HepG2 (cell line): ENCODE measurements at regions not wholly inside any gene's neighbourhood (a gene's known extent, or its start where the extent isn't known, plus 50 kb on each side); places are given as distances from the start of the nearest gene placed in this dataset.

Source experiments
- ATAC-seq: fragments of 200-7000 bp; cut with Tn5 transposase; 3 replicates; pipeline ENCODE4 v1.9.1; 2020; ENCODE audit warnings: mild to moderate bottlenecking, moderate library complexity
- BruUV-seq: library from RNA; stranded (reverse); fragments of 400-500 nt; replicated peaks from 2 replicates; lab custom pipeline; 2021; lab: Mats Ljungman, UMichigan
- CTCF ChIA-PET: fragments of 300-600 bp; formaldehyde crosslinking; extraction: SDS; loops from one replicate; lab custom pipeline; 2021; ENCODE audit warnings: low total read pairs, inconsistent platforms, low intra/inter-chr PET ratio; lab: Yijun Ruan, JAX
- POLR2A ChIA-PET: fragments of 350-600 bp; sonication (Branson Sonifier 250); formaldehyde crosslinking; loops from one replicate; lab custom pipeline; 2020; ENCODE audit warnings: antibody characterized with exemption, inconsistent platforms; lab: Yijun Ruan, JAX
- DNase-seq: peaks from one replicate; pipeline ENCODE4 v3.0.0-alpha.2; 2015; ENCODE audit warnings: low spot score
- FAIRE-seq: peaks from 3 replicates; lab custom pipeline; 2011; peaks lifted over from hg19 to GRCh38; lab: Jason Lieb, UNC
- H2AFZ ChIP-seq: one replicate; pipeline ENCODE4 v1.6.1; 2011; ENCODE audit warnings: low read length, inconsistent platforms
- H3K27ac ChIP-seq: fragments of 300-600 bp; 3 replicates; pipeline ENCODE4 v1.8.0; 2011; ENCODE audit warnings: mixed run types, mild to moderate bottlenecking, mixed read lengths, low read length, inconsistent platforms; ENCODE audit not compliant: insufficient read depth; ENCODE audit errors: extremely low read length
- H3K27me3 ChIP-seq, 2 experiments: fragments of 200-600 bp in 1 of 2; 2 replicates in 1 of 2; 3 replicates in 1 of 2; pipeline versions ENCODE4 v1.6.0 to v1.8.0; 2011; ENCODE audit warnings: low read length in 2 of 2, mild to moderate bottlenecking in 2 of 2, moderate library complexity in 2 of 2, inconsistent platforms in 1 of 2; ENCODE audit not compliant: insufficient read depth in 2 of 2, control insufficient read depth in 1 of 2
- H3K36me3 ChIP-seq, 2 experiments: fragments of 200-600 bp in 1 of 2; replicated peaks in 1 of 2; 2 replicates in 1 of 2; 3 replicates in 1 of 2; pipeline versions ENCODE4 v1.5.1 to v1.8.0; 2011; ENCODE audit warnings: low read length in 2 of 2, inconsistent platforms in 1 of 2; ENCODE audit not compliant: insufficient read depth in 2 of 2, control insufficient read depth in 1 of 2
- H3K4me1 ChIP-seq: 2 replicates; pipeline ENCODE4 v1.5.1; 2012; ENCODE audit warnings: low read length, inconsistent platforms; ENCODE audit not compliant: insufficient read depth
- H3K4me2 ChIP-seq: 2 replicates; pipeline ENCODE4 v1.6.0; 2011; ENCODE audit warnings: low read depth, low read length, inconsistent platforms
- H3K4me3 ChIP-seq, 3 experiments: fragments of 200-600 bp in 1 of 3; sonication (generic), shearing (Covaris generic) in 1 of 3; replicated peaks in 1 of 3; 2 replicates each; pipeline ENCODE4 v1.5.1; 2011 to 2016; ENCODE audit warnings: low read length in 3 of 3, inconsistent platforms in 2 of 3, low read depth in 2 of 3, mild to moderate bottlenecking in 2 of 3, control low read depth in 1 of 3, mixed read lengths in 1 of 3; ENCODE audit not compliant: insufficient read depth in 1 of 3
- H3K79me2 ChIP-seq: one replicate; pipeline ENCODE4 v1.6.1; 2011; ENCODE audit warnings: low read length, inconsistent platforms; ENCODE audit not compliant: insufficient read depth
- H3K9ac ChIP-seq: 2 replicates; pipeline ENCODE4 v1.6.0; 2011; ENCODE audit warnings: mild to moderate bottlenecking, low read depth, low read length, inconsistent platforms; ENCODE audit not compliant: insufficient read depth
- H3K9me3 ChIP-seq: 2 replicates; pipeline ENCODE4 v1.5.1; 2012; ENCODE audit warnings: mild to moderate bottlenecking, low read length
- H4K20me1 ChIP-seq: 2 replicates; pipeline ENCODE4 v1.6.0; 2011; ENCODE audit warnings: inconsistent platforms, mild to moderate bottlenecking, low read length, moderate library complexity; ENCODE audit not compliant: insufficient read depth
- AGO1 ChIP-seq: fragments of 200-400 bp; formaldehyde crosslinking; IDR thresholded peaks from 2 replicates; pipeline ENCODE4 v1.6.1; 2017; ENCODE audit warnings: mild to moderate bottlenecking, low read depth, low read length, moderate library complexity; ENCODE audit not compliant: poor library complexity, severe bottlenecking
- ARHGAP35 ChIP-seq: sonication (generic); formaldehyde crosslinking; IDR thresholded peaks from 2 replicates; pipeline ENCODE4 v1.9.0; 2022; ENCODE audit warnings: mild to moderate bottlenecking, inconsistent platforms, moderate library complexity, missing genetic modification reagents, borderline replicate concordance
- CSRNP2 ChIP-seq: sonication (generic); formaldehyde crosslinking; conservative IDR thresholded peaks from 2 replicates; pipeline ENCODE4 v1.8.0; 2022; ENCODE audit warnings: low read depth, missing genetic modification reagents
- ETS1 ChIP-seq: sonication (generic); formaldehyde crosslinking; IDR thresholded peaks from 2 replicates; pipeline ENCODE4 v1.4.0; 2020; ENCODE audit warnings: missing genetic modification reagents
- GRHL1 ChIP-seq: sonication (generic); formaldehyde crosslinking; conservative IDR thresholded peaks from 2 replicates; pipeline ENCODE4 v1.8.0; 2022; ENCODE audit warnings: missing genetic modification reagents
- KAT2B ChIP-seq: fragments of 150-350 bp; IDR thresholded peaks from 2 replicates; pipeline ENCODE4 v1.6.1; 2014; ENCODE audit warnings: low read depth, low read length, borderline replicate concordance
- RARG ChIP-seq: sonication (generic); formaldehyde crosslinking; IDR thresholded peaks from 2 replicates; pipeline ENCODE4 v1.4.0; 2020; ENCODE audit warnings: low read depth, mild to moderate bottlenecking, missing genetic modification reagents
- YY1 ChIP-seq: IDR thresholded peaks from 2 replicates; pipeline ENCODE4 v1.6.1; 2011; ENCODE audit warnings: low read length, low read depth, moderate library complexity, mild to moderate bottlenecking; ENCODE audit not compliant: insufficient read depth, insufficient replicate concordance
- ZBTB37 ChIP-seq: sonication (generic); formaldehyde crosslinking; IDR thresholded peaks from 2 replicates; pipeline ENCODE4 v1.4.0; 2020; ENCODE audit warnings: mild to moderate bottlenecking, missing genetic modification reagents
- ZNF160 ChIP-seq: sonication (generic); formaldehyde crosslinking; IDR thresholded peaks from 2 replicates; pipeline ENCODE4 v1.8.0; 2022; ENCODE audit warnings: mild to moderate bottlenecking, inconsistent platforms, missing genetic modification reagents
- ZNF280D ChIP-seq: sonication (generic); formaldehyde crosslinking; IDR thresholded peaks from 2 replicates; pipeline ENCODE4 v1.5.1; 2020; ENCODE audit warnings: mild to moderate bottlenecking, missing genetic modification reagents
- ZNF335 ChIP-seq: sonication (generic); formaldehyde crosslinking; IDR thresholded peaks from 2 replicates; pipeline ENCODE4 v1.4.0; 2020; ENCODE audit warnings: missing genetic modification reagents
- ZSCAN20 ChIP-seq: sonication (generic); formaldehyde crosslinking; IDR thresholded peaks from 2 replicates; pipeline ENCODE4 v1.4.0; 2020; ENCODE audit warnings: missing genetic modification reagents, mild to moderate bottlenecking, borderline replicate concordance
- ZSCAN9 ChIP-seq: IDR thresholded peaks from 2 replicates; pipeline ENCODE4 v1.6.1; 2016; ENCODE audit warnings: borderline replicate concordance
- WGBS: methylation state at CpG from one replicate; pipeline ENCODE4 v1.1.6; 2017; ENCODE audit warnings: low lambda C conversion rate; 5-methylcytosine and 5-hydroxymethylcytosine counted together
- in situ Hi-C: cut with HindIII; loops from 2 replicates; pipeline ENCODE4 v1.10.0; 2017; ENCODE audit warnings: low pct_unique_long_range_greater_than_20kb; ENCODE audit not compliant: extremely low pct_ligation_motif_present
- intact Hi-C: fragments of 100-400 bp; cut with micrococcal nuclease; formaldehyde crosslinking; loops from one replicate; pipeline ENCODE4 v1.10.0; 2022; ENCODE audit not compliant: unreplicated experiment

- BruUV-seq: no TSS peak
- intact Hi-C loops (no loop called here), in situ Hi-C loops (loop anchor here (25.0 kb wide), 1 partner anchor 669 kb away; no protein-coding TSS in a partner anchor)
- H3K27ac ChIP-seq: no peak overlapping the region
- H3K9me3 ChIP-seq: no peaks in the 10 kb centered on the region
- H3K4me2 ChIP-seq: no peak overlapping the region
- no peak overlapping the region for H3K4me3 ChIP-seq
- H3K4me1 ChIP-seq: no peaks in the 10 kb centered on the region
- DNase-seq: no peak
- no peaks in the 10 kb centered on the region for H3K36me3 ChIP-seq
- ChIA-PET CTCF (no interaction called here), POLR2A (no interaction called here)
- no peak for ATAC-seq
- WGBS: 84% methylated on average over 2 of the region's 2 CpGs
- no peak overlapping the region for H2AFZ ChIP-seq
- H3K9ac ChIP-seq: no peak overlapping the region
- FAIRE-seq: no peak
- no peaks in the 10 kb centered on the region for H3K27me3 ChIP-seq
- no peaks in the 10 kb centered on the region for H3K79me2 ChIP-seq
- H4K20me1 ChIP-seq: no peaks in the 10 kb centered on the region
- TF ChIP-seq ARHGAP35: no peak
- TF ChIP-seq ZBTB37: no peak
- TF ChIP-seq KAT2B: no peak
- TF ChIP-seq ETS1 (CRISPR knock-in tag): no peak
- TF ChIP-seq GRHL1: no peak
- no peak for TF ChIP-seq ZNF160
- no peak for TF ChIP-seq ZSCAN20
- TF ChIP-seq RARG (CRISPR knock-in tag): no peak
- no peak for TF ChIP-seq ZNF335 (CRISPR knock-in tag)
- no peak for TF ChIP-seq ZNF280D (CRISPR knock-in tag)
- no peak for TF ChIP-seq AGO1
- TF ChIP-seq YY1: no peak
- no peak for TF ChIP-seq CSRNP2 (CRISPR knock-in tag)
- TF ChIP-seq ZSCAN9: no peak
Measured at GRCh38 chr6:137631323-137631722, 137.1 kb upstream of the OLIG3 start.
